Endothelial cell of umbilical vein (primary cell): ENCODE measurements at regions not wholly inside any gene's neighbourhood (a gene's known extent, or its start where the extent isn't known, plus 50 kb on each side); places are given as distances from the start of the nearest gene placed in this dataset.

Source experiments
- POLR2AphosphoS5 ChIP-seq: IDR thresholded peaks from 2 replicates; pipeline ENCODE4 v1.6.1; 2012; ENCODE audit warnings: low read depth, mild to moderate bottlenecking, control low read depth, low read length, moderate library complexity; ENCODE audit not compliant: insufficient read depth
- TF ChIP-seq, protein P1 (sequence below), 2 donors: IDR thresholded peaks; 1 replicate in 1 of 2; 2 replicates in 1 of 2; pipeline ENCODE4 v1.5.1; 2011; ENCODE audit warnings: low read length in 2 of 2, mild to moderate bottlenecking in 2 of 2, moderate library complexity in 2 of 2, control low read depth in 1 of 2, inconsistent platforms in 1 of 2, low read depth in 1 of 2; ENCODE audit not compliant: insufficient read depth in 1 of 2; ENCODE audit errors: extremely low read depth in 1 of 2

DNA sequence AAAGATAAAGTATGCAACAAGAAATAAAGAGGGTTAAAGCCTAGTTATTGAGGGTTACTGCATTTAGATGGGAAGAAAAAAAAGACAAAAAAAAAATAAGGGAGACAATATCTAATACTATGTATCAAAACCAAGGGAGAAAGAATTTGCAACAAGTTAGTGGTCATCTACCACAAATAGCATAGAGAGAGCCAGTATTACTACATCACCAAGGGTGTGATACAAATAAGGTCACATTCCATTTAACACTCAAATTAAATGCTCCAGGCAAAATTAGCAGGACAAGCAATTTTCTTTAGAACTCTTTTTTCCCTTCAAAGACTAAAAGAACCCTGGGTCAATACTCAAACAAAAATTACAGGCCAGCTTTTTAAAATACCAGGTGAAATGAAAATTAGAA, 115.1 kb upstream of the GULP1 start:
- TF ChIP-seq, protein P1, sequence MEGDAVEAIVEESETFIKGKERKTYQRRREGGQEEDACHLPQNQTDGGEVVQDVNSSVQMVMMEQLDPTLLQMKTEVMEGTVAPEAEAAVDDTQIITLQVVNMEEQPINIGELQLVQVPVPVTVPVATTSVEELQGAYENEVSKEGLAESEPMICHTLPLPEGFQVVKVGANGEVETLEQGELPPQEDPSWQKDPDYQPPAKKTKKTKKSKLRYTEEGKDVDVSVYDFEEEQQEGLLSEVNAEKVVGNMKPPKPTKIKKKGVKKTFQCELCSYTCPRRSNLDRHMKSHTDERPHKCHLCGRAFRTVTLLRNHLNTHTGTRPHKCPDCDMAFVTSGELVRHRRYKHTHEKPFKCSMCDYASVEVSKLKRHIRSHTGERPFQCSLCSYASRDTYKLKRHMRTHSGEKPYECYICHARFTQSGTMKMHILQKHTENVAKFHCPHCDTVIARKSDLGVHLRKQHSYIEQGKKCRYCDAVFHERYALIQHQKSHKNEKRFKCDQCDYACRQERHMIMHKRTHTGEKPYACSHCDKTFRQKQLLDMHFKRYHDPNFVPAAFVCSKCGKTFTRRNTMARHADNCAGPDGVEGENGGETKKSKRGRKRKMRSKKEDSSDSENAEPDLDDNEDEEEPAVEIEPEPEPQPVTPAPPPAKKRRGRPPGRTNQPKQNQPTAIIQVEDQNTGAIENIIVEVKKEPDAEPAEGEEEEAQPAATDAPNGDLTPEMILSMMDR (IDR thresholded peaks at IDR 0.05; ENCODE audit: extremely low read depth in 1 of 2, insufficient read depth in 1 of 2, low read depth in 1 of 2, low read length in 2 of 2): no peak
- TF ChIP-seq POLR2AphosphoS5: no peak
